HUES64 (cell line): ENCODE measurements at regions not wholly inside any gene's neighbourhood (a gene's known extent, or its start where the extent isn't known, plus 50 kb on each side); places are given as distances from the start of the nearest gene placed in this dataset.
"Not testable (repeated sequence)": the region's sequence is repeated elsewhere in the genome, so short reads cannot be mapped to it uniquely, and the experiment has no call there.

Source experiments
- H3K27ac ChIP-seq: 2 replicates; pipeline ENCODE4 v1.7.0; 2013; ENCODE audit warnings: low read depth, low read length, inconsistent platforms
- H3K27me3 ChIP-seq: 2 replicates; pipeline ENCODE4 v1.6.1; 2013; ENCODE audit warnings: mild to moderate bottlenecking, low read length; ENCODE audit not compliant: insufficient read depth
- H3K36me3 ChIP-seq: 2 replicates; pipeline ENCODE4 v1.6.1; 2013; ENCODE audit warnings: mild to moderate bottlenecking, low read length; ENCODE audit not compliant: insufficient read depth
- H3K4me1 ChIP-seq: 2 replicates; pipeline ENCODE4 v1.6.1; 2013; ENCODE audit warnings: mild to moderate bottlenecking, low read length, moderate library complexity; ENCODE audit not compliant: insufficient read depth
- H3K4me3 ChIP-seq: 2 replicates; pipeline ENCODE4 v1.5.1; 2013; ENCODE audit warnings: mild to moderate bottlenecking, low read length, moderate library complexity
- H3K9ac ChIP-seq: 2 replicates; pipeline ENCODE4 v1.6.1; 2013; ENCODE audit warnings: mild to moderate bottlenecking, low read depth, low read length
- H3K9me3 ChIP-seq: 2 replicates; pipeline ENCODE4 v1.6.1; 2013; ENCODE audit warnings: low read depth, low read length; ENCODE audit not compliant: insufficient read depth
- WGBS: fragments of 150-250, 120-280 bp; methylation state at CpG from one replicate; pipeline ENCODE4 v1.1.7; 2013; ENCODE audit warnings: missing lambda C conversion rate; 5-methylcytosine and 5-hydroxymethylcytosine counted together

DNA sequence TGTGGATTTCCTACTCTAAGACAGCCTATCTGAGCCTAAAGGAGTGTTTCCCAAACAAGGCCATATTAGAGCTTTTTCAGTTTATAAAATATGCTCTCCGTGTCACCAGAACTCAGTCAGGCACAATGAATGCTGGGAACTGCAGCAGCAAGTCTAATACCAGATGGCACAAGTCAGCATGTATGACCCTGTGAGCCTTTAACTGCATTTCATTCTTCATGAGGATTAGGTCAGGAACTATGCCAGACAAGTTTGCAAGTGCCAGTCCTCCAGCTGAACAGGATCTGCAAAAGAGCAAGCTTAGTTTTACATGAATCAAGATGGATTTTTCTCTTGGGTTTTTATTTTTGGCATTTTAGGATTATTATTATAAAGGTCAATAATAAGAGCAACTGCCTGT is 66.7 kb upstream of the SAMD5 start:
- H3K4me1 ChIP-seq = peaks cover 27% of the 10 kb centered on the region
- H3K27ac ChIP-seq = no peak overlapping the region
- H3K9ac ChIP-seq = no peak overlapping the region
- H3K27me3 ChIP-seq = peaks cover 69% of the 10 kb centered on the region
- no peak overlapping the region for H3K4me3 ChIP-seq
- H3K9me3 ChIP-seq = no peaks in the 10 kb centered on the region
- no peaks in the 10 kb centered on the region for H3K36me3 ChIP-seq
- 94% methylated on average over 1 of the region's 1 CpG for WGBS

DNA sequence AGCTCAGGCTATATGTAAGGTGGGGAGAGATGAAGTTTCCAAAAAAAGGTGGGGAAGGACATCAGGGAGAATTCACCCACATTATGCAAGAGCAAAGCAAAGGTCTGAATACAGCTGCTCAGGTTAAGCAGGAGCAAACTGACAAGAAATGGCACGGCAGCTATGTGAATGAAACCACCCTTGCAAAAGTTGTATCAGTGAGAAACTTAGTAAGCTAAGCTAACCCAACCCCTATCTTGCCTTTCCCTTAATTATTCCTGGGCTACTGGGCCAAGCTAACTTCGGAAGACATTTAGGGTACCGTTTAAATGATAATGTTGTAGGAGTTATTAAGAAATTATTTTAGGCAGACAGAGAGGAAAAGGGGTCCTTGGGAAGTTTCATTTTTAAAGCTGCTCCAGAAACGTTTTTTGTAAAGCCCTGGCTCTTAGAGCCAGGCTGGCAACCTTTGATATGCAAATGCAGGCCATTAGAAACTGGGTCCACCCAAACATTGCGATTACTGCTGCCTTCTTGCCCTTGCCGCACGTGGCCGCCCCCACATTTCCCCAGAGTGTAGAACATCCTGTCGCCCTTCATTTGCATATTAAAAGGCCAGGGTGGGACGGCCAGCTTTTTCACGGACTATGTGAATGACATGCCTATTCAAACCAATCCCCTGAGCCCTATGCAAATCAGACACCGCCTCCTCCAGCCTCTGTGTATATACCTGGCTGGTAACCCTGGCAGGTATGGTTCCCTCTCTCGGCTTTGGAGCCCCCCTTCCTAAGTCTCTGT is 60.5 kb upstream of the SAMD5 start:
- peaks cover 22% of the 10 kb centered on the region for H3K4me1 ChIP-seq
- peak overlapping the region; percentile 28 for H3K4me3 ChIP-seq
- H3K9ac ChIP-seq = peak overlapping the region; percentile 37; the same call in 1 of the 2 replicates
- 4% methylated on average over 13 of the region's 13 CpGs for WGBS
- peaks cover 30% of the 10 kb centered on the region; the same call in 1 of the 2 replicates for H3K27me3 ChIP-seq
- peak overlapping the region; percentile 75; the same call in 1 of the 2 replicates for H3K27ac ChIP-seq
- H3K36me3 ChIP-seq = no peaks in the 10 kb centered on the region
- no peaks in the 10 kb centered on the region for H3K9me3 ChIP-seq

DNA sequence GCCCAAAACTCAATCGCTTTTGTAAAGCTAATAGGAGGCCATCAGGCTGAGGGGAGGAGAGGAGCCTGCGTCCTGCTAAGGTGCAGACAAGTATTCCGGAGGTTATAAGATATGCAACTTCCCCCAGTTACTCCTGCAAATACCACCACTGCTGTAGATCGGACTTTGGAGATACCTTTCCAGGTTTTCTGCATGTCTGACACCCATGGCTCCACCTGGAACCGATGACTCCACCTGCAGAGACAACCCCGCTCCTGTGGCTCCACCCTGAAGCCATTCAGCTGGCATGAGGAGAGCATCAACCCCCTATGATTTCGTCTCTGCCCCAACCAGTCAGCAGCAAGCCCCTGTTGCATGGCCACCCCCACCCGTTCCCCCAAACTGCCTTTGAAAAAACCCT is 59.7 kb upstream of the SAMD5 start:
- Histone ChIP-seq H3K9ac (no peak overlapping the region), H3K9me3 (no peaks in the 10 kb centered on the region), H3K4me1 (peaks cover 22% of the 10 kb centered on the region), H3K27ac (peak overlapping the region; percentile 67; the same call in 1 of the 2 replicates), H3K4me3 (no peak overlapping the region; the same call in 1 of the 2 replicates), H3K36me3 (no peaks in the 10 kb centered on the region), H3K27me3 (peaks cover 30% of the 10 kb centered on the region; the same call in 1 of the 2 replicates)
- WGBS = 82% methylated on average over 8 of the region's 8 CpGs

GRCh38 chr6:147449405-147450161 is 58.9 kb upstream of the SAMD5 start:
- Histone ChIP-seq H3K27ac (no peak overlapping the region), H3K27me3 (peaks cover 23% of the 10 kb centered on the region; the same call in 1 of the 2 replicates), H3K36me3 (no peaks in the 10 kb centered on the region), H3K9ac (no peak overlapping the region), H3K4me3 (no peak overlapping the region), H3K9me3 (no peaks in the 10 kb centered on the region), H3K4me1 (peaks cover 22% of the 10 kb centered on the region)
- 91% methylated on average over 4 of the region's 4 CpGs for WGBS

- H3K36me3 ChIP-seq = no peaks in the 10 kb centered on the region
- 83% methylated on average over 2 of the region's 4 CpGs for WGBS
- H3K27ac ChIP-seq = no peak overlapping the region
- no peaks in the 10 kb centered on the region for H3K27me3 ChIP-seq
- no peaks in the 10 kb centered on the region; the same call in 1 of the 2 replicates for H3K4me1 ChIP-seq
- H3K9ac ChIP-seq = no peak overlapping the region
- no peaks in the 10 kb centered on the region for H3K9me3 ChIP-seq
- no peak overlapping the region for H3K4me3 ChIP-seq
Measured at GRCh38 chr6:147453361-147453760, 55.1 kb upstream of the SAMD5 start.

DNA sequence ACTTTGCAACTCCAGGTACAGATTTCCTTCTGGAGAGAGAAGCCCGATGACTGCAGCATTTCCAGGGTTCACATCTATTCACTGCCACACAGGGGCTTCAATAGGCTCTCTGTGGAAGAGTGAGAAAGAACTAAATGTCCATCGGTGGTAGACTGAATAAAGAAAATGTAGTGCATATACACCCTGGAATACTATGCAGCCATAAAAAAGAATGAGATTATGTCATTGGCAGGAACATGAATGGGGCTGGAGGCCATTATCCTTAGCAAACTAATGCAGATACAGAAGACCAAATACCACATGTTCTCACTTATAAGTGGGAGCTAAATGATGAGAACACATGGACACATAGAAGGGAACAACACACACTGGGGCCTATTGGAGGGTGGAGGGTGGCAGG is 53.6 kb upstream of the SAMD5 start:
- H3K27me3 ChIP-seq, H3K4me1 ChIP-seq, H3K9me3 ChIP-seq, H3K9ac ChIP-seq, H3K27ac ChIP-seq, H3K36me3 ChIP-seq, H3K4me3 ChIP-seq: not testable (repeated sequence)
- WGBS = 84% methylated on average over 2 of the region's 2 CpGs
